Subcutaneous abdominal adipose tissue (tissue), 5 donors: ENCODE measurements at regions not wholly inside any gene's neighbourhood (a gene's known extent, or its start where the extent isn't known, plus 50 kb on each side); places are given as distances from the start of the nearest gene placed in this dataset.
A peak's percentile ranks its signal among the peaks of the same experiment; 100 is the strongest.

Experiments
- H3K27ac ChIP-seq: one replicate; pipeline ENCODE4 v1.7.0; 2013; ENCODE audit warnings: low read depth, mild to moderate bottlenecking, inconsistent platforms, low read length, moderate library complexity
- H3K27me3 ChIP-seq, 5 donors: one replicate each; pipeline ENCODE4 v1.7.0; 2013; ENCODE audit warnings: low read length in 5 of 5, inconsistent platforms in 1 of 5; ENCODE audit not compliant: control insufficient read depth in 5 of 5, insufficient read depth in 4 of 5
- H3K36me3 ChIP-seq, 5 donors: one replicate each; pipeline ENCODE4 v1.7.0; 2013; ENCODE audit warnings: low read length in 5 of 5; ENCODE audit not compliant: control insufficient read depth in 5 of 5, insufficient read depth in 5 of 5
- H3K4me1 ChIP-seq, 5 donors: one replicate each; pipeline ENCODE4 v1.7.0; 2013; ENCODE audit warnings: low read length in 5 of 5, mild to moderate bottlenecking in 3 of 5, moderate library complexity in 1 of 5; ENCODE audit not compliant: control insufficient read depth in 5 of 5, insufficient read depth in 5 of 5
- H3K4me3 ChIP-seq, 5 donors: one replicate each; pipeline ENCODE4 v1.7.0; 2013; ENCODE audit warnings: low read length in 5 of 5, low read depth in 1 of 5
- H3K9ac ChIP-seq, 5 donors: one replicate each; pipeline ENCODE4 v1.7.0; 2013; ENCODE audit warnings: low read length in 5 of 5, mild to moderate bottlenecking in 4 of 5, moderate library complexity in 3 of 5
- H3K9me3 ChIP-seq, 5 donors: one replicate each; pipeline ENCODE4 v1.7.0; 2013; ENCODE audit warnings: low read length in 5 of 5; ENCODE audit not compliant: control insufficient read depth in 5 of 5
- donor health status: healthy.
- donor health status: healthy.
- donor health status: healthy.
- donor health status: healthy.
- donor health status: healthy.

DNA sequence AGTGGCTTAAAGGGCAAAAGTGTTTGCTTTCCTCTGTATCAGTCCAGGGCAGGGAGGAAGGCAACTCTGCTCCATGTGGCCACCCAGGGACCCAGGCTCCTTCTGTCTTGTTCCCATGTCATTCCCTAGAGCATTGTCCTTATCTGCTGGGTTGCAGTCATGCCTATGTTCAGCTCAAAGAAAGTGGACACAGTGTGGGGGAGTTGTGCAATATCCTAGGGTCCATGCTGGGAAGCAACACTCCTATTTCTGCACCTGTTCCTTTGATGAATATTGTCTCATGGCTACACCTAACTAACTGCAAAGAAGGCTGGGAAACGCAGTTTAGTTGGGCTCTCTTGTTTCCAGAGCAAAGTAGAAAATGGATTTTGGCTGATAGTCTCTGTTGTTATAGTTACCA is 107.0 kb upstream of the OTUD4 start:
- H3K27ac ChIP-seq, result no peak overlapping the region
- no peaks in the 10 kb centered on the region for H3K4me1 ChIP-seq
- no peaks in the 10 kb centered on the region for H3K27me3 ChIP-seq
- H3K36me3 ChIP-seq, result no peaks in the 10 kb centered on the region
- H3K9me3 ChIP-seq, result peaks cover 0 to 7% (median 5%) of the 10 kb centered on the region in 5 donors
- H3K9ac ChIP-seq, result no peak overlapping the region
- H3K4me3 ChIP-seq, result no peak overlapping the region

DNA sequence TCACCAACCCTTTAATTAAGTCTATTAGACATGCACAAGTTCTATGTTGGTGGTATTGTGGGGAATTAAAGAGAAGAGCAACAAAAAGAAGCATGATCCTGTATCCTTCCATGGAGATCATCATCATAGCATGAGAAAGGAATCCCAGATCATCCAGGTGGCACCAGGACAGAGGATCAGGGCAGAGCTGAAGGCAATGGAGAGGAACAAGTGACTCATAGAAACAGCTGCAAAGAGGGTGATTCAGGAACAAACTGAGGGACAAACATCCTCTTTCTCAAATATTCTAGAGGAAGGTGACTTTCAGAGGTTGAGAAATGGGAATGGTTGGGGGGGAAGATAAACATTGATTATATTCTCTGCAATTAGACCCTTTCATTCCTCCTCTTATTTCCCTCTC is 105.5 kb upstream of the OTUD4 start:
- no peaks in the 10 kb centered on the region for H3K27me3 ChIP-seq
- no peaks in the 10 kb centered on the region for H3K4me1 ChIP-seq
- peaks cover 0 to 7% (median 5%) of the 10 kb centered on the region in 5 donors for H3K9me3 ChIP-seq
- no peaks in the 10 kb centered on the region for H3K36me3 ChIP-seq
- no peak overlapping the region for H3K9ac ChIP-seq
- no peak overlapping the region for H3K27ac ChIP-seq
- H3K4me3 ChIP-seq, result no peak overlapping the region

- H3K9ac ChIP-seq, result no peak overlapping the region
Observed at GRCh38 chr4:145283909-145284308, 103.5 kb upstream of the OTUD4 start.

GRCh38 chr4:145281951-145282350 is 101.6 kb upstream of the OTUD4 start:
- no peak overlapping the region for H3K27ac ChIP-seq
- peaks cover 0 to 5% (median 0%) of the 10 kb centered on the region in 5 donors for H3K4me1 ChIP-seq
- no peak overlapping the region for H3K4me3 ChIP-seq
- no peak overlapping the region for H3K9ac ChIP-seq
- H3K9me3 ChIP-seq, result peaks cover 0 to 1% (median 0%) of the 10 kb centered on the region in 5 donors
- peaks cover 0 to 3% (median 0%) of the 10 kb centered on the region in 5 donors for H3K27me3 ChIP-seq
- H3K36me3 ChIP-seq, result no peaks in the 10 kb centered on the region

More at GRCh38 chr4:145283909-145284308, 103.5 kb upstream of the OTUD4 start:
- Histone ChIP-seq H3K9me3 (peaks cover 0 to 7% (median 5%) of the 10 kb centered on the region in 5 donors), H3K27me3 (peaks cover 0 to 3% (median 0%) of the 10 kb centered on the region in 5 donors), H3K4me1 (peaks cover 0 to 4% (median 0%) of the 10 kb centered on the region in 5 donors), H3K36me3 (no peaks in the 10 kb centered on the region), H3K27ac (no peak overlapping the region), H3K4me3 (no peak overlapping the region)

GRCh38 chr4:145281224-145281623 is 100.8 kb upstream of the OTUD4 start:
- no peak overlapping the region for H3K27ac ChIP-seq
- no peaks in the 10 kb centered on the region for H3K36me3 ChIP-seq
- no peaks in the 10 kb centered on the region for H3K9me3 ChIP-seq
- H3K4me3 ChIP-seq, result no peak overlapping the region
- no peak overlapping the region for H3K9ac ChIP-seq
- peaks cover 0 to 3% (median 0%) of the 10 kb centered on the region in 5 donors for H3K27me3 ChIP-seq
- peaks cover 0 to 5% (median 0%) of the 10 kb centered on the region in 5 donors for H3K4me1 ChIP-seq

- no peaks in the 10 kb centered on the region for H3K36me3 ChIP-seq
- peaks cover 0 to 3% (median 0%) of the 10 kb centered on the region in 5 donors for H3K27me3 ChIP-seq
- H3K4me1 ChIP-seq, result peaks cover 0 to 5% (median 0%) of the 10 kb centered on the region in 5 donors
- no peak overlapping the region for H3K27ac ChIP-seq
- H3K9me3 ChIP-seq, result no peaks in the 10 kb centered on the region
- H3K4me3 ChIP-seq, result no peak overlapping the region
- H3K9ac ChIP-seq, result no peak overlapping the region
Observed at GRCh38 chr4:145280541-145280940, 100.2 kb upstream of the OTUD4 start.

DNA sequence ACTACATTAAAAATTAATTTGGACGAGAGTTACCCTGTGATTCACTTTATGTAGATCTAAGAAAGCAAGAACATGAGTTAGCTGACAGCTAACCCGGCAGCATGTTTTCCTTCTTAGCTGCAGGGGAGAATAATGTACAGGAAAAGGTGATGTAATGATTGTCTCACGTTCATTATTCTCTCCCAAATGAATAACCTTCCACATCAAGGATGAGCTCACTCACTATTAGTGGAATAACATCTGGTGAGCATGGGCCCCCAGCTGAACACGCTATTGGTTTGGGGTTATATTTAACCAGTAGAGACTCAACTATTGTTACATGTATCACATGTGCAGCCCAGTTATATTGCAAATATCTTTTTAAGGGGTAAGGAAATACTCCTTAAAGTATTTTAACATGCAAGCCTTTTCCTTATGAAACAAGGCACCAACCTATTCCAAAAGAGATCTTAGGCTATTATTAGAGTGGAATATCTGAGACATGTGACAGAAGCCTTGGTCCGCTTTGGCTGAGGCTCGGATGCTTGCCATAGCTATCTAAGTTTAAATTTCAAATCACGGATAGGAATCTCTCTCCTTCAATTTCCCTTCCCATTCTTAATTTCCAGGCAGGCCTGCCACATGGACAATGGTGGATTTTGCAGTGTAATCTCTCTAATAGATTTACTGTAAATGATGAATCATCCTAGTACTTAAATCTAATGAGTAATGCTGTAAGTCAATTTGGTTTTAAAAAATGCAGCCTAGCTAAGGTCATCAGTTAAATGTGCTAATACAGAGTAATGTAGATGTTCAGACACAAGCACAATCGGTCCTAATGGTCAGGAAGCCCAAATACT is 99.0 kb upstream of the OTUD4 start:
- Histone ChIP-seq H3K4me3 (no peak overlapping the region), H3K27ac (peak overlapping the region; percentile 35), H3K27me3 (peaks cover 0 to 3% (median 0%) of the 10 kb centered on the region in 5 donors), H3K9ac (no peak overlapping the region), H3K4me1 (peaks cover 0 to 5% (median 0%) of the 10 kb centered on the region in 5 donors), H3K36me3 (no peaks in the 10 kb centered on the region), H3K9me3 (no peaks in the 10 kb centered on the region)

GRCh38 chr4:145278341-145279121 is 98.1 kb upstream of the OTUD4 start:
- H3K36me3 ChIP-seq, result no peaks in the 10 kb centered on the region
- H3K27me3 ChIP-seq, result peaks cover 0 to 3% (median 0%) of the 10 kb centered on the region in 5 donors
- H3K27ac ChIP-seq, result peak overlapping the region; percentile 35
- H3K9ac ChIP-seq, result no peak overlapping the region
- H3K9me3 ChIP-seq, result peaks cover 0 to 2% (median 0%) of the 10 kb centered on the region in 5 donors
- peaks cover 0 to 5% (median 0%) of the 10 kb centered on the region in 5 donors for H3K4me1 ChIP-seq
- no peak overlapping the region for H3K4me3 ChIP-seq

DNA sequence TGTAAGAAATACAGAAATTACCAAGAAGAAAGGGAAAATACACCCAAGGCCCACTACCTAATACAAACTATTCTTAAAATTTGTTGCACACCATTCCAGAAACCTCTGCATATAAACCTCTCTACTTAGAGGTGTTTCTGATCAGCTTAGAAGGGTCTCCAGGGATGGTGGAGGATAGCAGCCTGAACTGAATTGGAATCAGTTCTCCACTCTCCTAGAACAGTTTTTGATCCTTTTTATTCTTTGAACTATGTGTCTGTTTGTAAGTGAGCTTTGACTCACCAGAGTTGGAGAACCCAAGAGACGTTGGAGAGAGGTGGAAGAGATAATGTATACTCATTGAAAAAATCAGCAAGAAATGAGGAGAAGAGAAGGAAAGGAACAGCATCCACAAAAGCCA is 96.6 kb upstream of the OTUD4 start:
- no peaks in the 10 kb centered on the region for H3K36me3 ChIP-seq
- H3K27ac ChIP-seq, result no peak overlapping the region
- peaks cover 0 to 5% (median 0%) of the 10 kb centered on the region in 5 donors for H3K4me1 ChIP-seq
- H3K9me3 ChIP-seq, result peaks cover 0 to 6% (median 0%) of the 10 kb centered on the region in 5 donors
- H3K27me3 ChIP-seq, result peaks cover 0 to 3% (median 0%) of the 10 kb centered on the region in 5 donors
- H3K4me3 ChIP-seq, result no peak overlapping the region
- H3K9ac ChIP-seq, result no peak overlapping the region

GRCh38 chr4:145276050-145276449 is 95.7 kb upstream of the OTUD4 start:
- no peak overlapping the region for H3K4me3 ChIP-seq
- H3K36me3 ChIP-seq, result no peaks in the 10 kb centered on the region

More at GRCh38 chr4:145276050-145276449, 95.7 kb upstream of the OTUD4 start:
- Histone ChIP-seq H3K9me3 (peaks cover 0 to 6% (median 0%) of the 10 kb centered on the region in 5 donors), H3K4me1 (peaks cover 0 to 5% (median 0%) of the 10 kb centered on the region in 5 donors), H3K9ac (no peak overlapping the region), H3K27ac (no peak overlapping the region), H3K27me3 (peaks cover 0 to 3% (median 0%) of the 10 kb centered on the region in 5 donors)
